Rectal smooth muscle tissue (tissue), 1 donor: ENCODE measurements at regions not wholly inside any gene's neighbourhood (a gene's known extent, or its start where the extent isn't known, plus 50 kb on each side); places are given as distances from the start of the nearest gene placed in this dataset.
"Not testable (repeated sequence)": the region's sequence is repeated elsewhere in the genome, so short reads cannot be mapped to it uniquely, and the experiment has no call there.

ENCODE experiments used
- H3K27ac ChIP-seq: one replicate; pipeline ENCODE4 v1.7.0; 2013; ENCODE audit warnings: low read depth, low read length, inconsistent platforms
- H3K27me3 ChIP-seq: one replicate; pipeline ENCODE4 v1.7.0; 2013; ENCODE audit warnings: low read length; ENCODE audit not compliant: control insufficient read depth, insufficient read depth
- H3K36me3 ChIP-seq: one replicate; pipeline ENCODE4 v1.7.0; 2013; ENCODE audit warnings: low read length; ENCODE audit not compliant: control insufficient read depth, insufficient read depth
- H3K4me1 ChIP-seq: one replicate; pipeline ENCODE4 v1.7.0; 2013; ENCODE audit warnings: low read length; ENCODE audit not compliant: control insufficient read depth, insufficient read depth
- H3K4me3 ChIP-seq: one replicate; pipeline ENCODE4 v1.7.0; 2013; ENCODE audit warnings: low read length
- H3K9ac ChIP-seq: one replicate; pipeline ENCODE4 v1.7.0; 2013; ENCODE audit warnings: low read length

GRCh38 chr3:34056951-34057390, 258.5 kb downstream of the PDCD6IP start:
- Histone ChIP-seq H3K4me1 (no peaks in the 10 kb centered on the region), H3K9ac (no peak overlapping the region), H3K27me3 (no peaks in the 10 kb centered on the region), H3K4me3 (no peak overlapping the region), H3K36me3 (no peaks in the 10 kb centered on the region), H3K27ac (no peak overlapping the region)

- not testable (repeated sequence) for H3K36me3 ChIP-seq, H3K27ac ChIP-seq, H3K4me3 ChIP-seq, H3K9ac ChIP-seq, H3K27me3 ChIP-seq, H3K4me1 ChIP-seq
Observed at GRCh38 chr3:34060995-34061394, 262.6 kb downstream of the PDCD6IP start.

GRCh38 chr3:34065901-34066300, 267.5 kb downstream of the PDCD6IP start:
- H3K27ac ChIP-seq, result no peak overlapping the region
- no peaks in the 10 kb centered on the region for H3K27me3 ChIP-seq
- no peaks in the 10 kb centered on the region for H3K36me3 ChIP-seq
- H3K4me1 ChIP-seq, result no peaks in the 10 kb centered on the region
- no peak overlapping the region for H3K9ac ChIP-seq
- no peak overlapping the region for H3K4me3 ChIP-seq

- H3K4me3 ChIP-seq, result no peak overlapping the region
- H3K27ac ChIP-seq, result no peak overlapping the region
- H3K36me3 ChIP-seq, result no peaks in the 10 kb centered on the region
- no peaks in the 10 kb centered on the region for H3K27me3 ChIP-seq
- H3K4me1 ChIP-seq, result no peaks in the 10 kb centered on the region
- H3K9ac ChIP-seq, result no peak overlapping the region
Observed at GRCh38 chr3:34066328-34066727, 267.9 kb downstream of the PDCD6IP start.

- Histone ChIP-seq H3K27ac (no peak overlapping the region), H3K9ac (no peak overlapping the region)
Observed at GRCh38 chr3:34066999-34067398, 268.6 kb downstream of the PDCD6IP start.

GRCh38 chr3:34067536-34068051, 269.2 kb downstream of the PDCD6IP start:
- H3K27ac ChIP-seq, result no peak overlapping the region
- no peak overlapping the region for H3K9ac ChIP-seq
- H3K27me3 ChIP-seq, result no peaks in the 10 kb centered on the region
- no peaks in the 10 kb centered on the region for H3K36me3 ChIP-seq
- no peak overlapping the region for H3K4me3 ChIP-seq
- no peaks in the 10 kb centered on the region for H3K4me1 ChIP-seq

More at GRCh38 chr3:34066999-34067398, 268.6 kb downstream of the PDCD6IP start:
- no peak overlapping the region for H3K4me3 ChIP-seq
- no peaks in the 10 kb centered on the region for H3K4me1 ChIP-seq
- H3K36me3 ChIP-seq, result no peaks in the 10 kb centered on the region
- H3K27me3 ChIP-seq, result no peaks in the 10 kb centered on the region

GRCh38 chr3:34068505-34068904, 270.1 kb downstream of the PDCD6IP start:
- Histone ChIP-seq H3K4me3 (no peak overlapping the region), H3K27ac (no peak overlapping the region), H3K9ac (no peak overlapping the region), H3K36me3 (no peaks in the 10 kb centered on the region), H3K4me1 (no peaks in the 10 kb centered on the region), H3K27me3 (no peaks in the 10 kb centered on the region)

- Histone ChIP-seq H3K27ac (no peak overlapping the region), H3K36me3 (no peaks in the 10 kb centered on the region), H3K4me1 (no peaks in the 10 kb centered on the region), H3K9ac (no peak overlapping the region), H3K4me3 (no peak overlapping the region), H3K27me3 (no peaks in the 10 kb centered on the region)
Observed at GRCh38 chr3:34070831-34071585, 272.6 kb downstream of the PDCD6IP start.

- no peaks in the 10 kb centered on the region for H3K27me3 ChIP-seq
- no peak overlapping the region for H3K4me3 ChIP-seq
- H3K27ac ChIP-seq, result no peak overlapping the region
- no peaks in the 10 kb centered on the region for H3K36me3 ChIP-seq
- H3K4me1 ChIP-seq, result no peaks in the 10 kb centered on the region
- H3K9ac ChIP-seq, result no peak overlapping the region
Observed at GRCh38 chr3:34072297-34072696, 273.9 kb downstream of the PDCD6IP start.

GRCh38 chr3:34073111-34073510, 274.7 kb downstream of the PDCD6IP start:
- no peak overlapping the region for H3K27ac ChIP-seq
- no peak overlapping the region for H3K4me3 ChIP-seq
- no peaks in the 10 kb centered on the region for H3K27me3 ChIP-seq
- no peaks in the 10 kb centered on the region for H3K4me1 ChIP-seq
- no peaks in the 10 kb centered on the region for H3K36me3 ChIP-seq
- no peak overlapping the region for H3K9ac ChIP-seq

- H3K4me3 ChIP-seq, result no peak overlapping the region
- H3K27ac ChIP-seq, result no peak overlapping the region
- no peak overlapping the region for H3K9ac ChIP-seq
- H3K4me1 ChIP-seq, result no peaks in the 10 kb centered on the region
- no peaks in the 10 kb centered on the region for H3K27me3 ChIP-seq
- H3K36me3 ChIP-seq, result no peaks in the 10 kb centered on the region
Observed at GRCh38 chr3:34073961-34074360, 275.5 kb downstream of the PDCD6IP start.

- Histone ChIP-seq H3K9ac (no peak overlapping the region), H3K27ac (no peak overlapping the region), H3K4me1 (no peaks in the 10 kb centered on the region), H3K27me3 (no peaks in the 10 kb centered on the region), H3K4me3 (no peak overlapping the region), H3K36me3 (no peaks in the 10 kb centered on the region)
Observed at GRCh38 chr3:34075975-34076374, 277.5 kb downstream of the PDCD6IP start.
